ENCODE measurements at regions not wholly inside any gene's neighbourhood (a gene's known extent, or its start where the extent isn't known, plus 50 kb on each side); places are given as distances from the start of the nearest gene placed in this dataset.
"Not testable (repeated sequence)": the region's sequence is repeated elsewhere in the genome, so short reads cannot be mapped to it uniquely, and the experiment has no call there.

GRCh38 chr6:100062621-100063020 lies 68.6 kb upstream of the MCHR2 start:
- Histone ChIP-seq H3K27me3 (ENCODE audit: control insufficient read depth in 1 of 2, insufficient read depth in 2 of 2, low read length in 2 of 2) (no peaks in the 10 kb centered on the region), H3K9me3 (ENCODE audit: control insufficient read depth in 2 of 2, insufficient read depth in 1 of 2, low read depth in 1 of 2, low read length in 1 of 2) (no peaks in the 10 kb centered on the region), H3K4me1 (ENCODE audit: control insufficient read depth in 2 of 2, insufficient read depth in 2 of 2, low read length in 1 of 2) (no peaks in the 10 kb centered on the region), H3K4me3 (ENCODE audit: low read depth in 1 of 2, low read length in 2 of 2) (no peak overlapping the region), H3K36me3 (ENCODE audit: control insufficient read depth in 2 of 2, insufficient read depth in 2 of 2, low read length in 1 of 2) (no peaks in the 10 kb centered on the region), H3K27ac (ENCODE audit: low read depth in 2 of 2, low read length in 1 of 2) (no peak overlapping the region)
- 70 to 73% methylated on average over 4 of the region's 4 CpGs for WGBS, 2 donors

GRCh38 chr6:100057941-100058340 lies 63.9 kb upstream of the MCHR2 start:
- no peak overlapping the region for H3K27ac ChIP-seq (ENCODE audit: low read depth in 2 of 2, low read length in 1 of 2)
- peaks cover 0 to 2% of the 10 kb centered on the region in 2 donors for H3K9me3 ChIP-seq (ENCODE audit: control insufficient read depth in 2 of 2, insufficient read depth in 1 of 2, low read depth in 1 of 2, low read length in 1 of 2)
- no peaks in the 10 kb centered on the region for H3K36me3 ChIP-seq (ENCODE audit: control insufficient read depth in 2 of 2, insufficient read depth in 2 of 2, low read length in 1 of 2)
- H3K4me1 ChIP-seq (ENCODE audit: control insufficient read depth in 2 of 2, insufficient read depth in 2 of 2, low read length in 1 of 2), result no peaks in the 10 kb centered on the region
- H3K27me3 ChIP-seq (ENCODE audit: control insufficient read depth in 1 of 2, insufficient read depth in 2 of 2, low read length in 2 of 2), result no peaks in the 10 kb centered on the region
- WGBS, 2 donors, result 65 to 71% methylated on average over 2 of the region's 2 CpGs
- no peak overlapping the region for H3K4me3 ChIP-seq (ENCODE audit: low read depth in 1 of 2, low read length in 2 of 2)

- no peak overlapping the region for H3K27ac ChIP-seq (ENCODE audit: low read depth in 2 of 2, low read length in 1 of 2)
- no peaks in the 10 kb centered on the region for H3K27me3 ChIP-seq (ENCODE audit: control insufficient read depth in 1 of 2, insufficient read depth in 2 of 2, low read length in 2 of 2)
- no peaks in the 10 kb centered on the region for H3K4me1 ChIP-seq (ENCODE audit: control insufficient read depth in 2 of 2, insufficient read depth in 2 of 2, low read length in 1 of 2)
- no peaks in the 10 kb centered on the region for H3K9me3 ChIP-seq (ENCODE audit: control insufficient read depth in 2 of 2, insufficient read depth in 1 of 2, low read depth in 1 of 2, low read length in 1 of 2)
- 73 to 86% methylated on average over 2 of the region's 2 CpGs for WGBS, 2 donors
- H3K4me3 ChIP-seq (ENCODE audit: low read depth in 1 of 2, low read length in 2 of 2), result no peak overlapping the region
- H3K36me3 ChIP-seq (ENCODE audit: control insufficient read depth in 2 of 2, insufficient read depth in 2 of 2, low read length in 1 of 2), result no peaks in the 10 kb centered on the region
Measured at GRCh38 chr6:100050550-100050949, 56.5 kb upstream of the MCHR2 start.

- not testable (repeated sequence) for H3K4me1 ChIP-seq (ENCODE audit: control insufficient read depth in 2 of 2, insufficient read depth in 2 of 2, low read length in 1 of 2); H3K4me3 ChIP-seq (ENCODE audit: low read depth in 1 of 2, low read length in 2 of 2); H3K36me3 ChIP-seq (ENCODE audit: control insufficient read depth in 2 of 2, insufficient read depth in 2 of 2, low read length in 1 of 2); H3K27ac ChIP-seq (ENCODE audit: low read depth in 2 of 2, low read length in 1 of 2); H3K27me3 ChIP-seq (ENCODE audit: control insufficient read depth in 1 of 2, insufficient read depth in 2 of 2, low read length in 2 of 2); H3K9me3 ChIP-seq (ENCODE audit: control insufficient read depth in 2 of 2, insufficient read depth in 1 of 2, low read depth in 1 of 2, low read length in 1 of 2)
Measured at GRCh38 chr6:100043961-100044360, 49.9 kb upstream of the MCHR2 start.
